ENCODE measurements at regions not wholly inside any gene's neighbourhood (a gene's known extent, or its start where the extent isn't known, plus 50 kb on each side); places are given as distances from the start of the nearest gene placed in this dataset.
"Not testable (repeated sequence)": the region's sequence is repeated elsewhere in the genome, so short reads cannot be mapped to it uniquely, and the experiment has no call there.

DNA sequence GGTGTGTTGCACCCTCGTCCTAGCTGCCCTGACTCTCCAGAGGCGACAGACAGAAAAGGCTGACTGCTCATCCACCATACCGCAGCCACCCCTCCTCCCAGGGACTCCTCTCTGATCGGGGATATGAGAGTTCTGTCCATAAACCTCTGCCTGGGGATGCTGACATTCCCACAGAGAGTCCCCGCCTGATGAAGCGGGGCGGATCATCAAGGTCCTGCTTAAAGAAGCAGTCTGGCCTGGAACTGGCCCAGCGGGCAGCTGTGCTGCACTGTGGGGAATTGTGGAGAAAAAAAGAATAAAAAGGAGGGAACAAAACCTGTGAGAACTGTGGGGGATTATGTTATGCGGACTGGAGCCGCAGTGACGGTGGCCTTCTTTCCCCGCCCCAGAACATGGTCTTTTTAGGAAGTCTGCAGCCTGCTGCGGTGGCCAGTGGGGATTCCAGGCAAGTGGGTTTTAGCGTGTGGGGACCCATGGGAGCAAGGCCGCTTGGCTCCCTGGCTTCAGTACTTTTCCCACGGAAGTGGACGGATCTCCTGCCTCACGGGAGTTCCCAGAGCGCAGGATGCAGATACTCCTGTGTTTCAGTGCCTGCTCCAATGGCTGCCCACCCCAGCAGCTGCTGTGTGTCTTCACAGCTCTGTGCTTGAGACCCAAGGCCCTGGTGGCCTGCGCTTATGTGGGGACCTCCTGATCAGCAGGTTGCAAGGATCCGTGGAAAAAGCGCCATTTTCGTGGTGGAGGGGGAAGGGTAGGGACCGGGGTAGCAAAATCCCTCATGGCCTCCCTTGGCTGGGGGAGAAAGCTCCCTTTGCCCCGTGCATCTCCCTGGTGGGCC is 1456.2 kb upstream of the SLC10A2 start:
- Histone ChIP-seq H2AFZ (ENCODE audit: low read depth) (no peak overlapping the region), H3K9ac (no peak overlapping the region), H3K4me2 (no peak overlapping the region), H3K4me3 (IDR thresholded peaks at IDR 0.05; ENCODE audit: insufficient read depth, low read depth, low read length) (no peak overlapping the region), H3K27ac (no peak overlapping the region), H4K20me1 (ENCODE audit: insufficient read depth) (no peaks in the 10 kb centered on the region), H3K79me2 (ENCODE audit: insufficient read depth, low read depth) (no peaks in the 10 kb centered on the region), H3K36me3 (ENCODE audit: insufficient read depth) (no peaks in the 10 kb centered on the region), H3K27me3 (ENCODE audit: insufficient read depth, low read depth) (no peaks in the 10 kb centered on the region), H3K4me1 (ENCODE audit: low read depth, poor library complexity, severe bottlenecking) (no peaks in the 10 kb centered on the region)
- TF ChIP-seq, protein P1, sequence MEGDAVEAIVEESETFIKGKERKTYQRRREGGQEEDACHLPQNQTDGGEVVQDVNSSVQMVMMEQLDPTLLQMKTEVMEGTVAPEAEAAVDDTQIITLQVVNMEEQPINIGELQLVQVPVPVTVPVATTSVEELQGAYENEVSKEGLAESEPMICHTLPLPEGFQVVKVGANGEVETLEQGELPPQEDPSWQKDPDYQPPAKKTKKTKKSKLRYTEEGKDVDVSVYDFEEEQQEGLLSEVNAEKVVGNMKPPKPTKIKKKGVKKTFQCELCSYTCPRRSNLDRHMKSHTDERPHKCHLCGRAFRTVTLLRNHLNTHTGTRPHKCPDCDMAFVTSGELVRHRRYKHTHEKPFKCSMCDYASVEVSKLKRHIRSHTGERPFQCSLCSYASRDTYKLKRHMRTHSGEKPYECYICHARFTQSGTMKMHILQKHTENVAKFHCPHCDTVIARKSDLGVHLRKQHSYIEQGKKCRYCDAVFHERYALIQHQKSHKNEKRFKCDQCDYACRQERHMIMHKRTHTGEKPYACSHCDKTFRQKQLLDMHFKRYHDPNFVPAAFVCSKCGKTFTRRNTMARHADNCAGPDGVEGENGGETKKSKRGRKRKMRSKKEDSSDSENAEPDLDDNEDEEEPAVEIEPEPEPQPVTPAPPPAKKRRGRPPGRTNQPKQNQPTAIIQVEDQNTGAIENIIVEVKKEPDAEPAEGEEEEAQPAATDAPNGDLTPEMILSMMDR (conservative IDR thresholded peaks at IDR 0.05; ENCODE audit: low read depth, low read length): no peak

DNA sequence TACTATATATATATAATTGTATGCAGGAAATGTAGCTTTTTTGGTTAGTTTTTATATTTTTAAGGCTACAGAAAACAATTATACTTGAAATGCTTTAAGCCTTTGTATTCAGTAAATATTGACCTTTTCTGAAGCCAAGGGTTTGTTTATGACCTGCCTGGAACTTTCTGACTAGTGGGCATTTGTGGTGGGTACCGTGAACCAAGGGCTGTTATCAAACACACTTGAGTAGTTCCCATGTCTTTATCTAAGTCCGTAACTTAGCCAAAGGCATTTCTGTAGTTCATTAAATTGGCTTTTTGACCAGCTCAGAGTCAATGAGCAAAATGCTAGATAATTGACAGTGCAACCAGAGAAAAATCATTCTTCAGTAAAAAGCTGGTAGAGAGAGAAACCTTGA is 1444.2 kb upstream of the SLC10A2 start:
- H3K79me2 ChIP-seq (ENCODE audit: insufficient read depth, low read depth): no peaks in the 10 kb centered on the region
- H3K4me2 ChIP-seq: no peak overlapping the region
- no peak overlapping the region for H2AFZ ChIP-seq (ENCODE audit: low read depth)
- no peaks in the 10 kb centered on the region for H4K20me1 ChIP-seq (ENCODE audit: insufficient read depth)
- no peak overlapping the region for H3K4me3 ChIP-seq (IDR thresholded peaks at IDR 0.05; ENCODE audit: insufficient read depth, low read depth, low read length)
- H3K9ac ChIP-seq: no peak overlapping the region
- H3K27me3 ChIP-seq (ENCODE audit: insufficient read depth, low read depth): no peaks in the 10 kb centered on the region
- H3K36me3 ChIP-seq (ENCODE audit: insufficient read depth): no peaks in the 10 kb centered on the region
- H3K27ac ChIP-seq: no peak overlapping the region
- H3K4me1 ChIP-seq (ENCODE audit: low read depth, poor library complexity, severe bottlenecking): no peaks in the 10 kb centered on the region
- TF ChIP-seq, protein P1 (conservative IDR thresholded peaks at IDR 0.05; ENCODE audit: low read depth, low read length): no peak

DNA sequence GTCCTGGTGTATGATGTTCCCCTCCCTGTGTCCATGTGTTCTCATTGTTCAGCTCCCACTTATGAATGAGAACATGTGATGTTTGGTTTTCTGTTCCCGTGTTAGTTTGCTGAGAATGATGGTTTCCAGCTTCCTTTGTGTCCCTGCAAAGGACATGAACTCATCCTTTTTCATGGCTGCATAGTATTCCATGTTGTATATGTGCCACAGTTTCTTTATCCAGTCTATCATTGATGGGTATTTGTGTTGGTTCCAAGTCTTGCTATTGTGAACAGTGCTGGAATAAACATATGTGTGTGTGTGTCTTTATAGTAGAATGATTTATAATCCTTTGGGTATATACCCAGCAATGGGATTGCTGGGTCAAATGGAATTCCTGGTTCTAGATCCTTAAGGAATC is 1427.3 kb upstream of the SLC10A2 start:
- H3K4me2 ChIP-seq; H3K4me3 ChIP-seq (IDR thresholded peaks at IDR 0.05; ENCODE audit: insufficient read depth, low read depth, low read length); H4K20me1 ChIP-seq (ENCODE audit: insufficient read depth); H3K79me2 ChIP-seq (ENCODE audit: insufficient read depth, low read depth); H3K27me3 ChIP-seq (ENCODE audit: insufficient read depth, low read depth); H3K27ac ChIP-seq; H3K36me3 ChIP-seq (ENCODE audit: insufficient read depth); H2AFZ ChIP-seq (ENCODE audit: low read depth); H3K4me1 ChIP-seq (ENCODE audit: low read depth, poor library complexity, severe bottlenecking); H3K9ac ChIP-seq: not testable (repeated sequence)

DNA sequence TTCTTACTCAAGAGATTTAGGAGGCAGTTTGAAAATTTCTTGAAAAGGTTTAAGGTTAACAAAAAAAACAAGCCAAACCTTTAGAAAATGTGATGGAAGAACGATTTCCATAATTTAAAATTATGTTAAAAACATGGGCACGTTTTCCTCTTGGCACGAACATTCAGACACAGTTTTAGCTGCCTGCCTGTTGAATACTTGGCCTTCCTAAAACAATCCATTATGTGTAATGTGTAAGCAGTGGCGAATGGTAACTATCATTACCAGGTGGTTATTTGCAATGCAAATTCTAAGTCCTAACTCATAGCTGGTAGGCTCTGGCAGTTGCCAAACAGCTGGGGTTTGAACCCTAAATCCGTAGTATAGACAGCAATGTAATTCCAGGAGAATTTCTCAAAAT is 1425.7 kb upstream of the SLC10A2 start:
- Histone ChIP-seq H2AFZ (ENCODE audit: low read depth) (no peak overlapping the region), H3K27me3 (ENCODE audit: insufficient read depth, low read depth) (no peaks in the 10 kb centered on the region), H3K27ac (no peak overlapping the region), H3K4me3 (IDR thresholded peaks at IDR 0.05; ENCODE audit: insufficient read depth, low read depth, low read length) (no peak overlapping the region), H3K36me3 (ENCODE audit: insufficient read depth) (no peaks in the 10 kb centered on the region), H3K79me2 (ENCODE audit: insufficient read depth, low read depth) (no peaks in the 10 kb centered on the region), H4K20me1 (ENCODE audit: insufficient read depth) (no peaks in the 10 kb centered on the region), H3K4me2 (no peak overlapping the region), H3K4me1 (ENCODE audit: low read depth, poor library complexity, severe bottlenecking) (no peaks in the 10 kb centered on the region), H3K9ac (no peak overlapping the region)
- TF ChIP-seq, protein P1 (conservative IDR thresholded peaks at IDR 0.05; ENCODE audit: low read depth, low read length): no peak

DNA sequence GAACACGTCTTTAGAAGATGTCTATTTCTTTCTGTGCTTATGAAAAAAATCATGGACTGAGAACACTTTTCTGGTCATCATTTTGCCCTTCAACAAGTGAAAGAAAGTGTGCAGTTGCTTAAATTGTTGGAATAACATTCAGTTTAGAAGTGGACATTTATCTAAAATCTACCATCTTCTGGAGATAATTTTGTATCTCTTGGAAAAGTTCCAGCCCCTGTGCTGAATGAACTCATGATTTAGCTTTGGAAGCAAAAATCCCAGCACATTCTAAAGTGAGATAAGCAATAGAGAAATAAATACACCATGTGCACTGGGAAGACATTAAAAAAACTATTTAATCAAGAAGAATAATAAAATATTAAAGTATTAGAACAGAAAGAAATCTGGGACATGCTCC is 1420.8 kb upstream of the SLC10A2 start:
- Histone ChIP-seq H3K4me1 (ENCODE audit: low read depth, poor library complexity, severe bottlenecking) (no peaks in the 10 kb centered on the region), H3K36me3 (ENCODE audit: insufficient read depth) (no peaks in the 10 kb centered on the region), H3K27me3 (ENCODE audit: insufficient read depth, low read depth) (no peaks in the 10 kb centered on the region), H3K9ac (no peak overlapping the region), H3K27ac (no peak overlapping the region), H3K4me3 (IDR thresholded peaks at IDR 0.05; ENCODE audit: insufficient read depth, low read depth, low read length) (no peak overlapping the region), H3K4me2 (no peak overlapping the region), H2AFZ (ENCODE audit: low read depth) (no peak overlapping the region), H3K79me2 (ENCODE audit: insufficient read depth, low read depth) (no peaks in the 10 kb centered on the region), H4K20me1 (ENCODE audit: insufficient read depth) (no peaks in the 10 kb centered on the region)
- TF ChIP-seq, protein P1 (conservative IDR thresholded peaks at IDR 0.05; ENCODE audit: low read depth, low read length): no peak

Data from KMS-11 (cell line).